RCC 7860 (cell line): ENCODE measurements at regions not wholly inside any gene's neighbourhood (a gene's known extent, or its start where the extent isn't known, plus 50 kb on each side); places are given as distances from the start of the nearest gene placed in this dataset.
A peak's percentile ranks its signal among the peaks of the same experiment; 100 is the strongest.
"Not testable (repeated sequence)": the region's sequence is repeated elsewhere in the genome, so short reads cannot be mapped to it uniquely, and the experiment has no call there.

Source experiments
- DNase-seq: peaks from one replicate; pipeline ENCODE4 v3.0.0-alpha.2; 2015; ENCODE audit warnings: low spot score
- FAIRE-seq: peaks from 2 replicates; lab custom pipeline; 2012; peaks lifted over from hg19 to GRCh38; lab: Jason Lieb, UNC

DNA sequence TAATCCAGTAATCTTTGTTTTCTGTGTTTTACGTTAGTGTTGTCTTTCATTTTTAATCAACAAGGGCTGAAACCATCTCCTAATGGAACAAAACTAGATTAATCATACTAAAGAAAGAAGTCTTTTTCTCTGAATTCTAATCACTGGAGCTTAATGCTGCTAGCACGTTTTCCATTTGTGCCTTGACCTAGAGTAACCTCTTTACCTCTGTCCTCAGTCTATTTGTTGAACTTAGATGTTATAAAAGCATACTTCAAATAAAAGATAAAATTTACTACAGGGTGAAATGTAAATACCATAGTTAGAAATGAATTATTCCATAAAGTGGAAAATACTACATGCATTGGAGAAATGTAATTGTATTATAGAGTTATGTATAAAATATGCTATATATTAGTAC is 207.1 kb downstream of the NKX6-1 start:
- DNase-seq (no peak), FAIRE-seq (no peak)

GRCh38 chr4:84286048-84286447 is 213.0 kb downstream of the NKX6-1 start:
- FAIRE-seq (no peak), DNase-seq (no peak)

DNA sequence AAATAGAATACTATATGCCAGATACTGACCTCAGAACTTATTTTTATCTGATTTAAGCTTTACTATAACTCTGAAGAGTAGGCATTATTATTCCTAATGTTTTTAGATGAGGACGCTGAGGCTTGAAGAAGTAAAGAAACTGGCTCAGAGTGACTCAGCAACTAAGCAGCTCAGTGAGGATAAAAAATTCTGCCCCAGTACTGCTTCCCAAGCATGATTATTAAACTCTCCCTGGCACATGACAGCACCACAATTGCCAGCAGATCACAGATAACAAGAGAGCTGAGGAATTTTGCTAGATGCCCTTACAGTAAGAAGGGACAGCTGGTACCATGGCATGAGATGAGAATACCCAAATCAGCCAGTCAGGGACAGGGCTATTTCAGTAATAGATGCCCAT is 219.4 kb downstream of the NKX6-1 start:
- DNase-seq (peak; percentile 6), FAIRE-seq (no peak)

DNA sequence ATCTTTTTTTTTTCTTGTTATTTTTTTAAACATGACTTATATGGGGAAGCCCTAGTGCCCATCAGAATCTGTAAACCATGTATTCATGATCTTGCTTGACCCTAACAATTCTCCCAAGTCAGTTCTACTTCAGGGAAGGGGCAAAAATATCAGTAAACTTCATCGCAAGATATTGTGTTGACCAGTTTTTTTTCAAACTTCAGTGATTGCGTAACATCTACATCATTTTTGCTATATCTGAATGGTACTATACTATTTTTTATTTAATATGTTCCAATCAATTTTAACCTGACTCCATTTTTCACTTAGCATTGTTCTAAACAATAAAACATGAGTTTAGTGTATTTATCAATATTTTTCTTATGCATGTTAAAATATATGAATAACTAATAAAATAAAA is 221.2 kb downstream of the NKX6-1 start:
- FAIRE-seq, result no peak
- DNase-seq, result no peak

GRCh38 chr4:84276752-84277151 is 222.3 kb downstream of the NKX6-1 start:
- DNase-seq, result no peak
- no peak for FAIRE-seq

- FAIRE-seq, result no peak
- DNase-seq, result no peak
Observed at GRCh38 chr4:84269536-84270044, 229.5 kb downstream of the NKX6-1 start.

GRCh38 chr4:84264652-84265051 is 234.4 kb downstream of the NKX6-1 start:
- FAIRE-seq (no peak), DNase-seq (no peak)

DNA sequence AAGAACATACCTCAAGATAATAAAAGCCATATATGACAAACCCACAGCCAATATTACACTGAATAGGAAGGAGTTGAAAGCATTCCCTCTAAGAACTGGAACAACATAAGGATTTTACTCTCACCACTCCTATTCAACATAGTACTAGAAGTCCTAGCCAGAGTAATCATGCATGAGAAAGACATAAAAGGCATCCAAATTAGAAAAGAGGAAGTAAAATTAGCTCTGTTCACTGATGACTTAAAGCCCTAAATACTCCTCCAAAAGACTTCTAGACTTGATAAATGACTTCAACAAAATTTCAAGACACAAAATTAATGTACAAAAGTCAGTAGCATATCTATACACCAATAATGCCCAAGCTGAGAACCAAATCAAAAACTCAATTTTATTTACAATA is 235.7 kb downstream of the NKX6-1 start:
- DNase-seq, result no peak
- FAIRE-seq, result no peak

- DNase-seq (no peak), FAIRE-seq (no peak)
Observed at GRCh38 chr4:84260495-84260894, 238.6 kb downstream of the NKX6-1 start.

DNA sequence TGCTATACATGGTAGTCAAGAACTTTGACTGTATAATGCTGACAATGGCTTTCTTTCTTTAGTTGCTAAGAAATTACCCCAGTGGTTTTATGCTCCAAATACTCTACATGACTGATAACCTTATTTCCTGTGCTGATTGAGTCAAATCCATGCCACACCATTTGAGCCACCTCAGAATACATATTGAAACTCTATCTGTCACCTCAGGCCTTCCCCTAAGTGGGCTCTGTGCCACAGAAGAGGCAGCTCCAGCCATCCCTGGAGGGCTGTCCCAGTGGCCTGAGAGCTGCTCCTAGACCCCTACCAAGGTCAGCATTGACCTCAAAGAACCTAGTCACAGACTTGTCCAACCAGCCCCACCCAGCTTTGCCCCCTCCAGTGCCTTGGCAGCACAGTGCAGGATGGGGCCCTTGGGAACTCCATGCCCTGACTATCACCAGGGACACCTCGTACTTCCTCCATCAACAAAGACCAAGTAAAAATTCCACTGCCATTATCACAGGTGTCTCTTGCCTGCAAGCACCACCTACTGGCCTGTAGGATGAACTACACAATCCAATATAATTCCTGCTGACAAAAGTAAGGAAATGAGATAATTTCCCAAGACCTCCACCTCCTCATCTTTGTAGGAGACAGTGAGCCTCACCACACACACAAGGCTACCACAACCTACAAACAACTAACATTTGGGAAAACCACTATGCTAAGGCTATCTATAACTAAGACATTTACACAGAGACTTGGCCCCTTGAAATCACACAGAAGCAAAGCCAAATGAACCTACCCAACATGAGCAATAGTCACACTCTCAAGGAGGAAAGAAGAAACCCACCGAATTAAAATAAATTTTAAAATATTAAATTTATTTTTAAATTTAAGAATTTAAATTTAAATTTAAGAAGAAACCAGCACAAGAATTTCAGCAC is 239.9 kb downstream of the NKX6-1 start:
- FAIRE-seq (no peak), DNase-seq (peak; percentile 37)

GRCh38 chr4:84254537-84254936 is 244.6 kb downstream of the NKX6-1 start:
- FAIRE-seq, result no peak
- no peak for DNase-seq

GRCh38 chr4:84249521-84249920 is 249.6 kb downstream of the NKX6-1 start:
- DNase-seq (no peak), FAIRE-seq (no peak)

- not testable (repeated sequence) for DNase-seq, FAIRE-seq
Observed at GRCh38 chr4:84245042-84245441, 254.1 kb downstream of the NKX6-1 start.

DNA sequence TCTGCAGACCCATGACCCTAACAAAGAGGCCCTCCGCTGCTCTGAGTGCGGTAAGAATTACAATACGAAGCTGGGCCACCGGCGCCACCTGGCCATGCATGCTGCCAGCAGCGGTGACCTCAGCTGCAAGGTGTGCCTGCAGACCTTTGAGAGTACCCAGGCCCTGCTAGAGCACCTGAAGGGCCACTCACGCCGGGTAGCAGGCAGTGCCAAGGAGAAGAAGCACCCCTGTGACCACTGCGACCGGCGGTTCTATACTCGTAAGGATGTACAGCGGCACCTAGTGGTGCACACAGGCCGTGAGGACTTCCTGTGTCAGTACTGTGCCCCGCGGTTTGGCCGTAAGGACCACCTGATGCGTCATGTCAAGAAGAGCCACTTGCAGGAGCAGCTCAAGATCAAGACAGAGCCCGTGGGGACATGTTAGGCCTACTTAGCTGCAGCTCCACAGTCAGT is 254.7 kb downstream of the NKX6-1 start:
- DNase-seq, FAIRE-seq: not testable (repeated sequence)

DNA sequence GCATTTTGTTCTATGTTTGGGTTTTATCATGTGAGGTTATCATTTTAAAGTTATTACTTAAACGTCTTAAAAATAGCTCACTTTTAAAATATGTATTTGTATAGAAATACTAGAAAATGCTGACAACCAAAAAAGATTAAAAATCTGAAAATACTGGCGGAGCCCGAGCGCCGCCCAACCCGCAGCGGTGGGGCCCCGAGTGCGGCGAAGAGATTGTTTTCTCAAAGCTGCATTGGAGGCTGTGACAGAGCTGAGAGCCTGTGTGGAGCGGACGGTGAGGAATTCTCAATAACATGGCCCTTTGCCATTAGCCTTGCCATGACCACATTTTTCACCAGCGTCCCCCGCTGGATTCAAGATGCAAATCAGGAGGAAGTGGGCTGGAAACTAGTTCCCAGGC is 255.4 kb downstream of the NKX6-1 start:
- no peak for FAIRE-seq

GRCh38 chr4:84239278-84239845 is 259.7 kb downstream of the NKX6-1 start:
- DNase-seq, result no peak
- FAIRE-seq, result no peak

More for the DNA sequence above, 255.4 kb downstream of the NKX6-1 start:
- no peak for DNase-seq

GRCh38 chr4:84238247-84239090 is 260.6 kb downstream of the NKX6-1 start:
- DNase-seq (no peak), FAIRE-seq (no peak)

DNA sequence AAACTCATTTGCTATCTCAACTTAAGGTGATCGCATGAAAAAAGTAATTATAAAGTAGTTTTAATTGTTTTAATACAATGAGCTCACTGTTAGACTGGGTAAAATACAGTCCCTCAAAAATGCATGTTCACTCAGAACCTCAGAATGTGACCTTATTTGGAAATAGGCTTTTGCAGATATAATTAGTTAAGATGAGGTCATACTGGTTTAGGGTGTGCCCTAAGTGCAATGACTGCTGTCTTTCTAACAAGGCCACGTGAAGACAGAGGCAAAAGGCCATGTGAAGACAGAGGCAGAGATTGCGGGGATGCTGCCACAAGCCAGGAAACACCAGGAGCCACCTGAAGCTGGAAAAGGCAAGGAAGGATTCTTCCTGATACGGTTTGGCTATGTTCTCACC is 262.1 kb downstream of the NKX6-1 start:
- DNase-seq (no peak), FAIRE-seq (no peak)

- DNase-seq (no peak), FAIRE-seq (no peak)
Observed at GRCh38 chr4:84235126-84235944, 263.8 kb downstream of the NKX6-1 start.
